ENCODE measurements at regions not wholly inside any gene's neighbourhood (a gene's known extent, or its start where the extent isn't known, plus 50 kb on each side); places are given as distances from the start of the nearest gene placed in this dataset.
A peak's percentile ranks its signal among the peaks of the same experiment; 100 is the strongest.

DNA sequence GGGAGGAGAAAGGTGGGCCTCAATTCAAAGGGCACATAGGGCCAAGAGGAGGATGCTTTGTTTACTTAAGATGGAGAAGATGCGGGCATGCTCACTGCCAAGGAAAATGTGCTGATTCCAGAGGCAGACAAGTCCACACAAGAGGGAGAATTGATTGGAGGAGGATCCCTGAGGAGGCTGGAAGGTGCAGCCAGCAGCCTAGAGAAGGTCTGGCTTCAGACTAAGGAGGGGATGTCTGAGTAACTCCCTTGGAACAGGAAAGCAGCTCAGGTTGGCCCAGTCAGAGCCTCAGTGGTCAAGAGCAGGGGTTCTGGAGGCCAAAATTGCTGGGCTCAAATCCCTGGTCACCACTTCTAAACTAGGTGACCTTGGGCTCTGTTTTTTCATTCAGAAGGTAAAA lies 265.5 kb upstream of the NCKAP5 start:
- Histone ChIP-seq H3K9me3 (ENCODE audit: control insufficient read depth in 2 of 3, insufficient read depth in 1 of 3, low read length in 3 of 3) (peaks cover 0 to 7% (median 0%) of the 10 kb centered on the region in 3 donors), H3K9ac (ENCODE audit: low read length in 3 of 3) (no peak overlapping the region), H3K4me3 (ENCODE audit: low read length in 3 of 3) (no peak overlapping the region), H3K27ac (ENCODE audit: low read depth in 2 of 2, low read length in 2 of 2) (no peak overlapping the region), H3K36me3 (ENCODE audit: control insufficient read depth in 2 of 3, insufficient read depth in 3 of 3, low read length in 3 of 3) (no peaks in the 10 kb centered on the region), H3K27me3 (ENCODE audit: control insufficient read depth, insufficient read depth, low read length) (no peaks in the 10 kb centered on the region), H3K4me1 (ENCODE audit: control insufficient read depth in 2 of 3, insufficient read depth in 2 of 3, low read depth in 1 of 3, low read length in 3 of 3) (no peaks in the 10 kb centered on the region)
- intact Hi-C loops (cut with DNase I) = no loop called here
- FAIRE-seq (no peak), DNase-seq (no peak)
- TF ChIP-seq, protein P1, sequence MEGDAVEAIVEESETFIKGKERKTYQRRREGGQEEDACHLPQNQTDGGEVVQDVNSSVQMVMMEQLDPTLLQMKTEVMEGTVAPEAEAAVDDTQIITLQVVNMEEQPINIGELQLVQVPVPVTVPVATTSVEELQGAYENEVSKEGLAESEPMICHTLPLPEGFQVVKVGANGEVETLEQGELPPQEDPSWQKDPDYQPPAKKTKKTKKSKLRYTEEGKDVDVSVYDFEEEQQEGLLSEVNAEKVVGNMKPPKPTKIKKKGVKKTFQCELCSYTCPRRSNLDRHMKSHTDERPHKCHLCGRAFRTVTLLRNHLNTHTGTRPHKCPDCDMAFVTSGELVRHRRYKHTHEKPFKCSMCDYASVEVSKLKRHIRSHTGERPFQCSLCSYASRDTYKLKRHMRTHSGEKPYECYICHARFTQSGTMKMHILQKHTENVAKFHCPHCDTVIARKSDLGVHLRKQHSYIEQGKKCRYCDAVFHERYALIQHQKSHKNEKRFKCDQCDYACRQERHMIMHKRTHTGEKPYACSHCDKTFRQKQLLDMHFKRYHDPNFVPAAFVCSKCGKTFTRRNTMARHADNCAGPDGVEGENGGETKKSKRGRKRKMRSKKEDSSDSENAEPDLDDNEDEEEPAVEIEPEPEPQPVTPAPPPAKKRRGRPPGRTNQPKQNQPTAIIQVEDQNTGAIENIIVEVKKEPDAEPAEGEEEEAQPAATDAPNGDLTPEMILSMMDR (IDR thresholded peaks at IDR 0.05; ENCODE audit: borderline replicate concordance, extremely low read depth, insufficient read depth) = peak; percentile 0

DNA sequence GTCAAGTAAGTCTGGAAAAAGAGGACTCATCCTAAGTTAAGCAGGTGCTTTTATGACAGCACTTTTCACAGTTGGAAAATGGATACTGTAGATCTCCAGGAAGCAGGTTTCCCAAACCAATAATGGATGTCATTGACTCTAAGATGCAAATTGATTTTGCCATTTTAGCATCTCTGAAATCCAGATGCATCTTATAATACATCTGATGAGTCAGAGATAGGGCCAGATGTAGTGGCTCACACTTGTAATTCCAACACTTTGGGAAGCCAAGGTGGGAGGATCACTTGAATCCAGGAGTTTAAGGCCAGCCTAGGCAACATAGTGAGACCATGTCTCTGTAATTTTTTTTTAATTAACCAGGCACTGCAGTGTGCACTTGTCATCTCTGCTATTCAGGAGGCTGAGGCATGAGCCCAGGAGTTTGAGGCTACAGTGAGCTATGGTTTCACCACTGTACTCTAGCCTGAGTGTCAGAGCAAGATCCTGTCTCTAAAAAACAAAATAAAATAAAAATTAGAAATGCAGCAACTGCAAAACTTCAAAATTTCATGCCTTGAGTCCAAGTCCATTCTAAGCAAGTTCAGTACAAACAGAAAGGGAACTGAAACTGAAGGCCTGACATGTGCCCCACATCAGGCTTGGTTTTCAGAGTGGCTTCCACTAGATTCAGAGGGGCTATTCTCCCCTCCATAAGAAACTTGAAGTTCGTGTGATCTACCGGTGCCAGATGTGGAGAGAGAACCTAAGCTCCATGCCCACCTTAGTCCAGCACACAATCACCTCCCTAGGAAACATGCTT lies 267.8 kb upstream of the NCKAP5 start:
- no peak overlapping the region for H3K4me3 ChIP-seq (ENCODE audit: low read length in 3 of 3)
- DNase-seq (no peak), FAIRE-seq (no peak)
- no peaks in the 10 kb centered on the region for H3K36me3 ChIP-seq (ENCODE audit: control insufficient read depth in 2 of 3, insufficient read depth in 3 of 3, low read length in 3 of 3)
- intact Hi-C loops (cut with DNase I) = no loop called here
- TF ChIP-seq, protein P1 (IDR thresholded peaks at IDR 0.05; ENCODE audit: borderline replicate concordance, extremely low read depth, insufficient read depth) = no peak
- H3K9me3 ChIP-seq (ENCODE audit: control insufficient read depth in 2 of 3, insufficient read depth in 1 of 3, low read length in 3 of 3) = peaks cover 0 to 7% (median 0%) of the 10 kb centered on the region in 3 donors
- no peak overlapping the region for H3K9ac ChIP-seq (ENCODE audit: low read length in 3 of 3)
- H3K27ac ChIP-seq (ENCODE audit: low read depth in 2 of 2, low read length in 2 of 2) = no peak overlapping the region
- H3K4me1 ChIP-seq (ENCODE audit: control insufficient read depth in 2 of 3, insufficient read depth in 2 of 3, low read depth in 1 of 3, low read length in 3 of 3) = no peaks in the 10 kb centered on the region
- H3K27me3 ChIP-seq (ENCODE audit: control insufficient read depth, insufficient read depth, low read length) = no peaks in the 10 kb centered on the region

DNA sequence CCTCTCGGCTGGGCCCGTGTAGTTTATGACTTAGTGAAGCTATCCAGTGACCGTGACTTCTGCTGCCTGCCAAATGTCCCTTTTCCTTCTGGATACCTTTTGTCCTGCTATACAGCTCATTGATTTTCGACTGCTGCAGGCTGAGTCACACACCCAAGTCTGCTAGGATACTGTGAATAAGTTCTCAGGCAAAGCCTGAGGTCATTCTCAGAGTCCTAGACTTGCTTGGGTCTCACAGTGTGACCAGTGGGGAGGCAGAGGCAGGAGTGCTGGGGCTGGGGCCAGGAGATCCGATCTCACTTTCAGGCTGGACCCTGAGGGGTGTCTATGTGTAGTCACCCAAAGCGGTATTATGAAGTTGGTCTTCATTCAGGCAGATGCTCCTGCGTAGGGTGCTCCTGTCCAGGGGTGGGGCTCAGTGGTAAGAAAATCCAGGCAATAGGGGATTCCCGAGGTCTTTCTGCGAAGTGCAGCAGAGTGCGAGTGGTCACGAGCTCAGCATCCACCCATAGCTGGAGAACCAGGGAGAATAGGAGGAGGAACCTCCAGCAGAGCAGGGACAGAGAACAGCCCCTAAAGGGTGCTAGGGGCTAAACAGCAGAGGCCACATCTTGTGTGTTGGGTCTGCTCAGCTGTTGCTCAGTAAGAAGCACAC lies 268.6 kb upstream of the NCKAP5 start:
- DNase-seq = no peak
- H3K9me3 ChIP-seq (ENCODE audit: control insufficient read depth in 2 of 3, insufficient read depth in 1 of 3, low read length in 3 of 3) = peaks cover 0 to 7% (median 0%) of the 10 kb centered on the region in 3 donors
- no peak for FAIRE-seq
- H3K36me3 ChIP-seq (ENCODE audit: control insufficient read depth in 2 of 3, insufficient read depth in 3 of 3, low read length in 3 of 3) = no peaks in the 10 kb centered on the region
- no peak overlapping the region for H3K27ac ChIP-seq (ENCODE audit: low read depth in 2 of 2, low read length in 2 of 2)
- no peaks in the 10 kb centered on the region for H3K4me1 ChIP-seq (ENCODE audit: control insufficient read depth in 2 of 3, insufficient read depth in 2 of 3, low read depth in 1 of 3, low read length in 3 of 3)
- H3K27me3 ChIP-seq (ENCODE audit: control insufficient read depth, insufficient read depth, low read length) = no peaks in the 10 kb centered on the region
- H3K9ac ChIP-seq (ENCODE audit: low read length in 3 of 3) = no peak overlapping the region
- intact Hi-C loops (cut with DNase I) = no loop called here
- no peak overlapping the region for H3K4me3 ChIP-seq (ENCODE audit: low read length in 3 of 3)
- TF ChIP-seq, protein P1 (IDR thresholded peaks at IDR 0.05; ENCODE audit: borderline replicate concordance, extremely low read depth, insufficient read depth) = no peak
